ENCODE measurements at regions not wholly inside any gene's neighbourhood (a gene's known extent, or its start where the extent isn't known, plus 50 kb on each side); places are given as distances from the start of the nearest gene placed in this dataset.

DNA sequence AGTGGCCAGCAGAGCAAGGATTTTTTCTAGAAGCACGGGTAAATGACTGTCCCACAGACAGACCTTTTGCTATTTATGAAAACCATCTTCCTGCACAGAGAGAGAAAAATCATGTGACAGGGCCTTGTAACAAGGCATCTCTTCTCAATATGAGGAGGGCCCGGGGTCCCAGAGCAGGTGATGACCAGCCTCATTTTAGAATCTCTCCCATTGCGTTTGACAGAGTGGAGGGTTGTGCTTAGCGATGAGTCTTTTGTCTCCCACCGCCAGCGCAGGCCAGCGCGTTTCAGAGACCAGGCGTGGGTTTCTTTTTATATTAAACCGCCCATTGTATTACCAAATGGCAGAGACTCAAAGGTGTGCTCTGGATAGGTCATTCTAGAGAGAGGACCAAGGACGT lies 97.4 kb upstream of the UBL3 start:
- no peak for TF ChIP-seq POLR2A (IDR thresholded peaks at IDR 0.05; ENCODE audit: low read length)
- TF ChIP-seq, protein P1, sequence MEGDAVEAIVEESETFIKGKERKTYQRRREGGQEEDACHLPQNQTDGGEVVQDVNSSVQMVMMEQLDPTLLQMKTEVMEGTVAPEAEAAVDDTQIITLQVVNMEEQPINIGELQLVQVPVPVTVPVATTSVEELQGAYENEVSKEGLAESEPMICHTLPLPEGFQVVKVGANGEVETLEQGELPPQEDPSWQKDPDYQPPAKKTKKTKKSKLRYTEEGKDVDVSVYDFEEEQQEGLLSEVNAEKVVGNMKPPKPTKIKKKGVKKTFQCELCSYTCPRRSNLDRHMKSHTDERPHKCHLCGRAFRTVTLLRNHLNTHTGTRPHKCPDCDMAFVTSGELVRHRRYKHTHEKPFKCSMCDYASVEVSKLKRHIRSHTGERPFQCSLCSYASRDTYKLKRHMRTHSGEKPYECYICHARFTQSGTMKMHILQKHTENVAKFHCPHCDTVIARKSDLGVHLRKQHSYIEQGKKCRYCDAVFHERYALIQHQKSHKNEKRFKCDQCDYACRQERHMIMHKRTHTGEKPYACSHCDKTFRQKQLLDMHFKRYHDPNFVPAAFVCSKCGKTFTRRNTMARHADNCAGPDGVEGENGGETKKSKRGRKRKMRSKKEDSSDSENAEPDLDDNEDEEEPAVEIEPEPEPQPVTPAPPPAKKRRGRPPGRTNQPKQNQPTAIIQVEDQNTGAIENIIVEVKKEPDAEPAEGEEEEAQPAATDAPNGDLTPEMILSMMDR (IDR thresholded peaks at IDR 0.05) = no peak
- TF ChIP-seq JUN (IDR thresholded peaks at IDR 0.05) = no peak
- no peak for TF ChIP-seq MAFK (IDR thresholded peaks at IDR 0.05; ENCODE audit: partially characterized antibody)
- no peak for TF ChIP-seq EHMT2 (IDR thresholded peaks at IDR 0.05; ENCODE audit: low read depth)
- no peak for TF ChIP-seq HOXA7 (CRISPR knock-in tag; IDR thresholded peaks at IDR 0.05)
- no peak for TF ChIP-seq ESRRA (IDR thresholded peaks at IDR 0.05; ENCODE audit: borderline replicate concordance, low read length)
- no peak for TF ChIP-seq RAD21 (conservative IDR thresholded peaks at IDR 0.05 in 1 of 2, IDR thresholded peaks at IDR 0.05 in 1 of 2)
- no peak for TF ChIP-seq CEBPB (IDR thresholded peaks at IDR 0.05)
- TF ChIP-seq, protein P2, sequence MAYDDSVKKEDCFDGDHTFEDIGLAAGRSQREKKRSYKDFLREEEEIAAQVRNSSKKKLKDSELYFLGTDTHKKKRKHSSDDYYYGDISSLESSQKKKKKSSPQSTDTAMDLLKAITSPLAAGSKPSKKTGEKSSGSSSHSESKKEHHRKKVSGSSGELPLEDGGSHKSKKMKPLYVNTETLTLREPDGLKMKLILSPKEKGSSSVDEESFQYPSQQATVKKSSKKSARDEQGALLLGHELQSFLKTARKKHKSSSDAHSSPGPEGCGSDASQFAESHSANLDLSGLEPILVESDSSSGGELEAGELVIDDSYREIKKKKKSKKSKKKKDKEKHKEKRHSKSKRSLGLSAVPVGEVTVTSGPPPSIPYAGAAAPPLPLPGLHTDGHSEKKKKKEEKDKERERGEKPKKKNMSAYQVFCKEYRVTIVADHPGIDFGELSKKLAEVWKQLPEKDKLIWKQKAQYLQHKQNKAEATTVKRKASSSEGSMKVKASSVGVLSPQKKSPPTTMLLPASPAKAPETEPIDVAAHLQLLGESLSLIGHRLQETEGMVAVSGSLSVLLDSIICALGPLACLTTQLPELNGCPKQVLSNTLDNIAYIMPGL (CRISPR knock-in tag; IDR thresholded peaks at IDR 0.05; ENCODE audit: borderline replicate concordance) = no peak
- TF ChIP-seq, protein P3, sequence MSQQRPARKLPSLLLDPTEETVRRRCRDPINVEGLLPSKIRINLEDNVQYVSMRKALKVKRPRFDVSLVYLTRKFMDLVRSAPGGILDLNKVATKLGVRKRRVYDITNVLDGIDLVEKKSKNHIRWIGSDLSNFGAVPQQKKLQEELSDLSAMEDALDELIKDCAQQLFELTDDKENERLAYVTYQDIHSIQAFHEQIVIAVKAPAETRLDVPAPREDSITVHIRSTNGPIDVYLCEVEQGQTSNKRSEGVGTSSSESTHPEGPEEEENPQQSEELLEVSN (IDR thresholded peaks at IDR 0.05; ENCODE audit: borderline replicate concordance, low read depth) = no peak
- TF ChIP-seq TFCP2L1 (CRISPR knock-in tag; IDR thresholded peaks at IDR 0.05) = no peak

Measured in A549 (cell line).